Bronchial epithelial cell (primary cell): ENCODE measurements at regions not wholly inside any gene's neighbourhood (a gene's known extent, or its start where the extent isn't known, plus 50 kb on each side); places are given as distances from the start of the nearest gene placed in this dataset.

Experiments used
- DNase-seq: peaks from one replicate; pipeline ENCODE4 v3.0.0-alpha.2; 2010; ENCODE audit warnings: low read depth
- FAIRE-seq: peaks from 2 replicates; lab custom pipeline; 2011; peaks lifted over from hg19 to GRCh38; lab: Jason Lieb, UNC
- H3K27me3 ChIP-seq: 2 replicates; pipeline ENCODE4 v1.5.1; 2011; ENCODE audit warnings: low read length; ENCODE audit not compliant: control insufficient read depth, insufficient read depth
- H3K36me3 ChIP-seq: 2 replicates; pipeline ENCODE4 v1.5.1; 2011; ENCODE audit warnings: low read length; ENCODE audit not compliant: control insufficient read depth, insufficient read depth
- H3K4me3 ChIP-seq: 2 replicates; pipeline ENCODE4 v1.5.1; 2011; ENCODE audit warnings: mild to moderate bottlenecking, low read depth, low read length, control low read depth
- TF ChIP-seq, protein P1 (sequence below): IDR thresholded peaks from 2 replicates; pipeline ENCODE4 v1.5.1; 2011; ENCODE audit warnings: mild to moderate bottlenecking, moderate library complexity, low read length, control low read depth, inconsistent platforms; ENCODE audit not compliant: insufficient read depth, severe bottlenecking

DNA sequence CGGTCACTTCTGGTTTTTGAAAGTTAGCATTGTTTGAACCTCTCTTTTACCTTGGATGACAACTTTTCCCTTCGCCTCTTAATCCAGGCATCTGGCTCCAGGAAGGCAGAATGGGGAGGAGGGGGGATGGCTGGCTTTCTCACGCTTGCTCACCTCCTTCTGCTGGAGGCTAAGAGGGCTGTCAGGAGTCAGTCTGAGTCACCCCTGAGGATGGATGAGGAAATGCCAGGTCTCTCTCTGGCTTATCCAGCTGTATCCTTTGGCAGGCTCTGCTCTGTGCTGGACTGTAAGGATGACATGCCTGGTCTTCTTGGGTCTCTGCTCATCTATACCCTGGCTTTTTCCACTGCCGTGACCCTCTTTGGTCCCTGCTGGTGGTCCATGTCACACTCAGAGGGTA lies 142.9 kb upstream of the GYPC start:
- H3K36me3 ChIP-seq, result no peaks in the 10 kb centered on the region
- peak; percentile 49 for DNase-seq
- FAIRE-seq, result no peak
- H3K4me3 ChIP-seq, result no peak overlapping the region
- no peaks in the 10 kb centered on the region for H3K27me3 ChIP-seq
- TF ChIP-seq, protein P1, sequence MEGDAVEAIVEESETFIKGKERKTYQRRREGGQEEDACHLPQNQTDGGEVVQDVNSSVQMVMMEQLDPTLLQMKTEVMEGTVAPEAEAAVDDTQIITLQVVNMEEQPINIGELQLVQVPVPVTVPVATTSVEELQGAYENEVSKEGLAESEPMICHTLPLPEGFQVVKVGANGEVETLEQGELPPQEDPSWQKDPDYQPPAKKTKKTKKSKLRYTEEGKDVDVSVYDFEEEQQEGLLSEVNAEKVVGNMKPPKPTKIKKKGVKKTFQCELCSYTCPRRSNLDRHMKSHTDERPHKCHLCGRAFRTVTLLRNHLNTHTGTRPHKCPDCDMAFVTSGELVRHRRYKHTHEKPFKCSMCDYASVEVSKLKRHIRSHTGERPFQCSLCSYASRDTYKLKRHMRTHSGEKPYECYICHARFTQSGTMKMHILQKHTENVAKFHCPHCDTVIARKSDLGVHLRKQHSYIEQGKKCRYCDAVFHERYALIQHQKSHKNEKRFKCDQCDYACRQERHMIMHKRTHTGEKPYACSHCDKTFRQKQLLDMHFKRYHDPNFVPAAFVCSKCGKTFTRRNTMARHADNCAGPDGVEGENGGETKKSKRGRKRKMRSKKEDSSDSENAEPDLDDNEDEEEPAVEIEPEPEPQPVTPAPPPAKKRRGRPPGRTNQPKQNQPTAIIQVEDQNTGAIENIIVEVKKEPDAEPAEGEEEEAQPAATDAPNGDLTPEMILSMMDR, result no peak

GRCh38 chr2:126515471-126515870 lies 140.5 kb upstream of the GYPC start:
- TF ChIP-seq, protein P1, result no peak
- DNase-seq, result no peak

DNA sequence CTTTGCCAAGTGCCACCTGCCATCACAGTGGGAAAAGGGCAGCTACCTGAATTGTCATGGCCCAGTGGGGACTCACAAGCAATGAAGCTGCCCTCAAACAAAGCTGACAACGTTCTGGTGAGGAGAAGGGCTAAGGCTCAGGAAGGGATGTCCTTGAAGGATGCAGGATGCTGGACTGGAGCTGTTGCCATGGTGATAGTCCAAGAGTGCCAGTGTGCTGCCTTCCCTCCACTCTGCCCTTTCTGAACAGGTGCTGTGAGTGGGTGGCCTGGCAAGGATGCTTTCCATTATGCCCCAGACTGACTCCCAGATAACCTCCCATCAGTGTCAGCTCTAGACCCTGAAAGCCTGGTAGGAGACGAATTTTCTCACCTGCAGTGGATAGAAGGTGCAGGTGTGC lies 137.8 kb upstream of the GYPC start:
- TF ChIP-seq, protein P1, result no peak
- DNase-seq, result no peak
- H3K27me3 ChIP-seq, result no peaks in the 10 kb centered on the region

More at GRCh38 chr2:126515471-126515870, 140.5 kb upstream of the GYPC start:
- H3K27me3 ChIP-seq, result no peaks in the 10 kb centered on the region
- H3K4me3 ChIP-seq, result no peak overlapping the region
- FAIRE-seq, result no peak
- no peaks in the 10 kb centered on the region for H3K36me3 ChIP-seq

GRCh38 chr2:126527836-126528490 lies 128.0 kb upstream of the GYPC start:
- H3K27me3 ChIP-seq, result no peaks in the 10 kb centered on the region
- no peak for DNase-seq
- TF ChIP-seq, protein P1, result peak; percentile 17
- FAIRE-seq, result no peak
- H3K36me3 ChIP-seq, result no peaks in the 10 kb centered on the region
- no peak overlapping the region for H3K4me3 ChIP-seq

More for the DNA sequence above, 137.8 kb upstream of the GYPC start:
- FAIRE-seq, result no peak
- Histone ChIP-seq H3K4me3 (no peak overlapping the region), H3K36me3 (no peaks in the 10 kb centered on the region)

GRCh38 chr2:126531029-126531428 lies 124.9 kb upstream of the GYPC start:
- Histone ChIP-seq H3K27me3 (no peaks in the 10 kb centered on the region), H3K36me3 (no peaks in the 10 kb centered on the region), H3K4me3 (no peak overlapping the region)
- no peak for FAIRE-seq
- no peak for DNase-seq
- TF ChIP-seq, protein P1, result no peak

- H3K27me3 ChIP-seq, result no peaks in the 10 kb centered on the region
- FAIRE-seq (no peak), DNase-seq (no peak)
- H3K4me3 ChIP-seq, result no peak overlapping the region
- TF ChIP-seq, protein P1, result no peak
- H3K36me3 ChIP-seq, result no peaks in the 10 kb centered on the region
These were observed 121.5 kb upstream of the GYPC start for GRCh38 chr2:126534478-126534877.
